Activated CD8-positive, alpha-beta memory T cell treated with anti-CD3 and anti-CD28 coated beads for 4 hours (primary cell): ENCODE measurements at regions not wholly inside any gene's neighbourhood (a gene's known extent, or its start where the extent isn't known, plus 50 kb on each side); places are given as distances from the start of the nearest gene placed in this dataset.

Experiments
- DNase-seq, 2 donors: peaks; one replicate each; pipeline ENCODE4 v3.0.0-alpha.2; 2020; ENCODE audit warnings: low read depth in 2 of 2

DNA sequence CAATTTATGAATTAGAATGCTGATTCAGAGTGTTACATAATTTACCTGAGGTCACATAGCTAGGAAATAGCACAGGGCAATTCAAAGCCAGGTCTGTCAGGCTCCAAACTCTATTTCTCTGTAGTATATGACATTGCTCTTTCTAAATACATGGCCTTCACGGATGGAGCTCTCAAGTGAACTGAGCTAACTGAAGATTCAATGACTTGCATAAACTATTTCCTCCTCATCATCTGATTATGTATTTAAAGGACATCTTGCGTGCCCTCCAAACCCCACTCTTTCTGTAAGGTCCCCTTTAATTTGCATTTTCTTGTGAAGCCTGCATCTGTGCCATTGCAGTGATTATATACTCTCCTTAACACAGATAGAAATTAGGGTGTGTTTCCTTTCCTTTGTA is 537.4 kb upstream of the VRK2 start:
- DNase-seq, result no peak

DNA sequence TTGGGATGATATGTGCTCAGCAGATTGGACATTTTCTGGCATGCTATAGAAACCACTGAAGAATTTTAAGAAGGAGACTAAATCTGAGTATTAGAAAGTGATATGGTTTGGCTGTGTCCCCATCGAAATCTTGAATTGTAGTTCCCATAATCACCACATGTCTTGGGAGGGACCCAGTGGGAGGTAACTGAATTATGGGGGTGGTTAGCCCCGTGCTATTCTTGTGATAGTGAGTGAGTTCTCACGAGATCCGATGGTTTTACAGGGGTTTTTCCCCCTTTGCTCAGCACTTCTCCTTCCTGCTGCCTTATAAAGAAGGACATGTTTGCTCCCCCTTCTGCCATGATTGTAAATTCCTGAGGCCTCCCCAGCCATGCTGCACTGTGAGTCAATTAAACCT is 535.9 kb upstream of the VRK2 start:
- DNase-seq, result no peak

DNA sequence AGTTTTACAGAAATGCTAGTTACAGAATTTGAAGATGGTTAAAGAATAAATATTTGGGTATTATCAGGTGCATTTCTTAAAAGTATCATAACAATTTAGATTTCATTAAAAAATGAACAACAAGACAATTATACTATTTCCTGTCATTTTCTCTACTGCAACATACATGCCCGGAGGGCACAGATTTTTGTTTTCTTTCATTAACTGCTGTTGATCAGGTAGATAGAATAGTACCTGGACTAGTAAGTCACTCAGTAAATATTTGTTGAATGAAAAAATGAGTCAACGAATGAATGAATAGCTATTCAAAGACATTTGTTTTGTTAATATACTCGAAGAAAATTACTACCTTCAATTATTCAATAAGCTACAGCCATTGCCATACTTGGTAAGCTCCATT is 531.2 kb upstream of the VRK2 start:
- no peak for DNase-seq

DNA sequence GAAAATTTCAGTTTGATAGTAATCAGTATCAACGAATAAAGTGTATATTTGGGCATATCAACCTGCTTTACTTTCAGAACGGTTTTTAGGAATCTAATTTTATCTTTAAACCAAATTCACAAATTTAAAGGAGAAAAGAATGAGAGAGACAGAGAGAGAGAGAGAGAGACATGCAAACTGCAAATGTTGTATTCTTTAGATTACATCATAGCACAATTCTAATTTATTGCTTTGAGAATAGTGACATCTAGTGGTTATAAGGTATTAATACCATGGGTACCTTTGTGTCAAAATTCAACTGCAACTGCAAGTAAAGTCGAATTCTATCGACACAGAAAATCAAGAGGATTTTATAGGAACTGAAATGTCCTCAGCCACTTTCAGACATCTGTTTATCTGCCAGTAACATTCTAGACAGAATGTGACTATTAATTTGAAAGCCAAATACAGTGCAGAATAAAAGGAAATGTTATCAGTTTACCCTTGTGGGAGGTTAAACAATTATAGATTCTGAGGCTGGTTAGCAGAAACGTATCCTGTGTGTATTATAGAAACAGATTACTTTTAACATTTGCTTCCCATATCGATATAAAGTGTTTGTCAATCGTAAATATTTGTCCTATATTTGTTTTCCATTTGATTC is 529.8 kb upstream of the VRK2 start:
- no peak for DNase-seq

DNA sequence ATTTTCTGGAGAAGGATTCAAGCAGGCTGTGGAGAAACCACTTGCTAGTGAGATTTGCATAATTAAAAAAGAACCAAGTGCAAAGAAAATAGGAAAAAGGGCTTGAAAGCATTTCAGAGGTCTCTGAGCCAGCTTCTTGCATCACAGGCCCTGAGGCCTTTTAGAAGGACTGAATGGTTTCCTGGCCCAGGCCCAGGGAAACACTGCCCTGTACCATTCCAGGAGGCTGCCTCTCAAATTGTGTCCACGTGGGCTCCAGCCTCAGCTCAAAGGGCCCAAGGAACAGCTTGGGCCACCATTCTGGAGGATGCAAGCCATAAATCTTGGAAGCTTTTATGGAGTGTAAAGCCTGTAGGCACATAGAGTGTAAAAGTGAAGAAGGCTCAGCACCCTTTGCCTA is 523.3 kb upstream of the VRK2 start:
- no peak for DNase-seq

DNA sequence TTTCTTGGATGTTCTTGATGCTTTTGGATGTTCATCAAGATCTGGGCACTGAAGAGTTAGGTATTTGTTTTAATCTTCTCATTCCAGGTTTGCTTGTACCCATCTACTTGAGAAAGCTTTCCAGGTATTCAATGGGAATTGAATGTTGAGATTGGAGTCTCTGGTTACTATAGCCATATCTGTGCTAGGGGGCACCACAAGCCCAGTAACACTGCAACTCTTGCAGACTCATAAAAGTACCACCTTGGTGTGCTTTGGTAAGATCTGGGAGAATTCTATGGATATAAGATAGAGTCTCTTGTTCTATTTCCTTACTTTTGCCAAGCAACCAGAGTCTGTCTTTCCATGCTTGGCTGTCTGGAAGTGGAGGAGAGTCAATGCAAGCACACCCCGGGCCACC is 518.9 kb upstream of the VRK2 start:
- DNase-seq, result no peak

DNA sequence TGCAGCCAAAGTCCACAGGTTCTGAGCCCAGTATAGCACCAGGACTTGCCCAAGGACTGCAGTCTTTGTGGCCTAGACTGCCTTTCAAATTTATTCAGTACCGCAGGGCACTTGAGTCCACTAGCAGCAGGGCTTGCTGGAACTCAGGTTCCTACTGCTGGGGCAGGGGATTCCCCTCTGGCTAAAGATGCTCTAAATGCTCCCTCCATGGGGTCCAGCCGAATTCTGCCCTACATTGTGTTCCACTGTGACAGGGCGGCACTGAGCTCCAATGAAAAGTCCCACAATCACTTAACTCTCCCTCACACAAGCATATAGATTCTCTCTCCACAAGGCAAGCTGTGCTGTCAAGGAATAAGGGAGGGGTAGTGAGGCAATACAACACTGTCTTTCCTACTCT is 518.1 kb upstream of the VRK2 start:
- DNase-seq, result no peak

DNA sequence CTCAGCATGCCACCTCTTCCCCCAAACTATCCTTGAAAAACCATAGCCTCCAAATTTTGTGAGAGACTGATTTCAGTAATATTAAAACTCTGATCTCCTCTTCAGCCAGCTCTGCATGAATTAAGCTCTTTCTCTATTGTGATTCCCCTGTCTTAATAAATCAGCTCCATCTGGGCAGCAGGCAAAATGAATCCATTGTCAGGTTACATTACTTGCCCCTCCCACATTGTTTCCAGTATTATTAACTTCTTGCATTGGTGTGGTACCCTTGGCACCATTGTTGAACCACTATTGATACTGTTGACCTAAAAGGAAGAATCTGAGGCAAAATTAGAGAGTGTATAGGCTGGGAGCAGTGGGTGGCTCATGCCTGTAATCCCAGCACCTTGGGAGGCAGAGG is 512.2 kb upstream of the VRK2 start:
- DNase-seq, result no peak

DNA sequence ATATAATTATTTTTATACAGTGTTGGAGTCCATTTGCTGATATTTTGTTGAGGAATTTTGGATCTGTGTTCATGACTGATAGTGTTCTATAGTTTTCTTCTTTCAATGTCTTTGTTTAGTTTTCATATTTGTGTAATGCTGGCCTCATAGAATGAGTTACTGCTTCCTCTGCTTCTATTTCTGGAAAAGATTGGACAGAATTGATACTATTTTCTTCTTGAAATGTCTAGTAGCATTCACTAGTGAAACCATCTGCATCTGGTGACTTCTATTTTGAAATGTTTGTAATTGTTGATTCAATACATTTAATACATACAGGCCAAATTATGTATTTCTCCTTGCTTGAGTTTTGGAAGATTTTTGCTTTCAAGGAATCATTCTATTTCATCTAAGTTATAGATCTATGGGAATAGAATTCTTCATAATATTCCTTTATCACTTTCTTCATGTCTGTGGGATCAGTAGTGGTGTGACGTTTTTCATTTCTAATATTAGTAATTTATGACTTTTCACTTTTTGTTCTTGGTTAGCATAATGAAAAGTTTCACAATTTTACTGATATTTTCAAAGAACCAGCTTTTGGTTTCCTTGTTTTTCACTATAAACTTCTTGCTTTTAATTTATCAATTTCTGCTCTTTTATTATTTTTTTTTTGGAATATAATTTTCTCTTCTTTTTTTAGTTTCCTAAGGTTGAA is 509.9 kb upstream of the VRK2 start:
- DNase-seq, result no peak

DNA sequence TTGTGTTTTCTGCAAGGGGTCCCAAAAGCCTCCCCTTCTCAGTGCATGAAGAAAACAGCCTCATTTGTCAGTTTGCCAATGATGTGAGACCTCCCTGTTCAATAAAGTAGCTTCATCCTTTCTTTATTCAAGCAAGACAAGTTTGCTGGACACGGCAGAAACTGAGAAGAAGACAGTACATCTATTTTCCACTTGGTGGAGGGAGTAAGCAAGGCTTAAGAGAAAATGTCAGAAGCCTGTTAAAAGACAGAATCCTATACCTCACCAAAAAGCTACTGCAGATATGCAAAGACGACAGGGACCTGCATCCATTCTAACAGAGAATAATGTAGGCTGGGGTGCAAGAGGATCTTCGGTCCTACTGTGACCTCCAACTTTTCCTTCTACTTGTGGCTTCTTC is 506.8 kb upstream of the VRK2 start:
- no peak for DNase-seq

DNA sequence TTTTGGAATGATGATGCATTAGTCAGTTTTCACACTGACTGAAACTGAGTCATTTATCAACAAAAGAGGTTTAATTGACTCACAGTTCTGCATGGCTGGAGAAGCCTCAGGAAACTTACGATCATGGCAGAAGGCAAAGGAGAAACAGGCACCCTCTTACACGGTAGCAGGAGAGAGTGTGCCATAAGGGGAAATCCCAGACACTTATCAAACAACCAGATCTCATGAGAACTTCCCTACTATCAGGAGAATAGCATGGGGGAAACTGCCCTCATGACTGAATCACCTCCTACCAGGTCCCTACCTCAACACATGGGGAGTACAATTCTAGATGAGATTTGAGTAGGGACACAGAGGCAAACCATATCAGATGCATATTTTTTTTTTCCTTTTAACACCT is 504.5 kb upstream of the VRK2 start:
- no peak for DNase-seq

DNA sequence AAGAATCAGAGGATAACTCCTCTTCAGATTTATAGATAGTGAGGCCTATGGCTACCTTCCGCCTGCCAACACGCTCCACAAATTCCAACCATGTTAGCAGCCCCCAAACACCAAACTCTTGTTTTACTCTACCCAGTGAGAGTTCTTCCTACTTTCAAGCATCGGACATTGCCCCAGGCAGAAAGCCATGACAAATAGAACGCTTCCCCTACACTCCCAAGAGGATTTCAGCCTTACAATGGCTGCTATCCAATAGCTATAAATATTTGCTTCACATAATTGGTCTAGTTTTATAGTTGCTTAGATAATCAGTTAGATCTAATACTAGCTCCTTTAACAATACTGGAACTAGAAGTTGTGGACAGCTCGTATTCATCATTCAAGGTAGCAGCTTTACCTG is 503.4 kb upstream of the VRK2 start:
- DNase-seq, result no peak

DNA sequence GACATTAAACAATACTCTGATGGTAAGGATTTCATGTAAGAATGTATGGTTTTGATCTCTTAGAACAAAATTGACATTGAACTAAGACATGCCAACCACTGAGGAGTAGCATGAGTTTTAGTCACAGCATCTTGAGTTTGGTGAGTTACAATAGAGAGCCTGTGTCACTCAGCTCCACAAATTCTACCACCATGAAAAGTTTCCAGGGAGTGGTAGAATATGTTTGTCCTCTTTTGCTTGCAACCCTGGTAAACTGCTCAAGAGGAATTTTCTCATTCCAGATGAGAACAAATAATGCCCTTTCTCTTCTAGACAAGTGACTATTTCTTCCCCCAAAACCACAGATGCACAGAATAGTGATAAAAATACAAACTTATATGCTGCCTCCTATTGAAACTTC is 502.0 kb upstream of the VRK2 start:
- no peak for DNase-seq

DNA sequence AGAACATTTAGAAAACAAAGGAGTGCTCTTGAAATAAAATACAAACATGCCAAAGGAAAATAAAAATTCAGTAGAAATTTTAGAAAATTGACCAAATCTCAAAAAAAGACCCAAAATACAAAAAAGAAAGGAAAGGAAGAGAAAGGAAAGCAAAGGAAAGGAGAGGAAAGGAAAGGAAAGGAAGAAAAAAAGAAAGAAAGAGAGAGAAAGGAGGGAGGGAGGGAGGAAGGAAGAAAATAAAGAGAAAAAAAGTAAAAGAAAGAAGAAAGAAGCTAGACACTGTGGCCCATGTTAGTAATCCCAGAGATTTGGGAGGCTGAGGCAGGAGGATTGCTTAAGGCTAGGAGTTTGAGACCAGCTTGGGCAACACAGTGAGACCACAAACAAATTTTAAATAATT is 500.1 kb upstream of the VRK2 start:
- no peak for DNase-seq

DNA sequence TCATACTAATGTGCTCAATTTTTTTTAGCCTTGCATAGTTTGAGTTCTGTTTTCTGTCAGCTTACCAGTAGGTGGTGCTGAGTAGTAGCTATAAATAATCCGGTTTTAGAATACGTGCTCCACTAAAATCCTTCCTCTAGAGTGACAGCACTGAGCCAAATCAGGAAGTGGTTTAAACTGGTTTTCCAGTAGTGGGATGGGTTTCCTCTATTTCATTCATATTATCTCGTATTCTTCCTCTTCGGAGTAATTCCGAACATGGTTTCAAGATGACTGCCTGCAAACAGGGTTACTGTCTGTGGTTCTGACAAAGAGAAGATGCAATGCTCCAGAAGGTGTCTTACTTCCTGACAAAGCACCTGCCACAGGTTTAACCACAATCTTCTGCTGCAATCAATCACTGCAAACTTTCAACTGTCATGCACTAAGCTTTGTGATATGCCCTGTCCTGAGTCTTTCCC is 496.9 kb upstream of the VRK2 start:
- no peak for DNase-seq

DNA sequence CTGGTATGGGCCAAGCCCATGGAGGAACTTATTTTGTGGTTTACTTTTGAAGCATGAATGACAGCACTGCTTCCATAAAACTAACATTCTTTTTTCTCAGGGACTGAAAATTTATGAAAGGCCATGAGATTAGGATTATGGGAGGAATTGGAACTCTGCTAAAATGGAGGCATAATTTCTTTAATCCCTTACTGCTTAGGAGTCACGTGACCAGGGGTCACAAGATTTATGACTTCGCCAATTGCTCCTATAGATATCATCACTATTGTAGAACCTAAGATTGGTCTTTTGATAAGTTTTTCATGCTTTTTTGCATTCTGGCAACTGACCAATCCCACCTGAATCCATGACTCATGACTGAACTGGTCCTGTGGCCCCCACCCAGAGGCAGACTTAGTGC is 495.7 kb upstream of the VRK2 start:
- DNase-seq, result no peak

DNA sequence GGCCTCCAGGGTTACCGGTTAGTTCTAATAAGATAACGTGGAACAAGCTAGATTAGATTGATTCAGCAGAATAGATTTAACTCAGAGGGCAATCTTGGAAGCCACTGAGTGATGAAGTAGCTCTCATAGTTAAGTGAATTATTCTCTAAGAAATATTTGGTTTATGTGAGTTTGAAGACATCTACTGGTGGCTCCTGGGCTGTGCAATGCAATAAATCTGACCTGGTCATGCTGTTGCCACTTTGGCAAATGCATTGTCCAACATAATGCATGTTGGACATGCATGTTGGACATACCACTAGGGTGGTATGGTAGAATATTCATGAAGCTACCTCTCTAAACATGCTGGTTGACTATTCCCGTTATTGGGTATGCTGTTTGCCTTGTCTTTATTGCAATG is 493.7 kb upstream of the VRK2 start:
- no peak for DNase-seq

DNA sequence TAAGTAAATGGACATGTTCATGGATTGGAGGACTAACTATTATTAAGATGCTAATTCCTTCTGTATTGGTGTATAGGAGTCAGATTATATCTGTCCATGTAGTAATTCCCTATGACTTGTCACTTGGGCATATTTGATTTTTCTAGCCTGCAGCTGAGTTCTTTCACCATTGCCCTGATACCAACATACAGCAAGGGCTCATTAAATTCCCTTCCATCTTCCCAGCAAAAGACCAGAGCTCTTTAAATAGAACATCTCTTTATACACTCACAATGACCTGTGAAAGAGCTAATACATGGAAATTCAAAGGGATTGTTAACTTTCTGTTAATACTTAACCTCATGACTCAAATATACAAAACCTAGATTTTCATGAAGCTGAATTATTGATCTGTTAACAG is 492.3 kb upstream of the VRK2 start:
- no peak for DNase-seq

DNA sequence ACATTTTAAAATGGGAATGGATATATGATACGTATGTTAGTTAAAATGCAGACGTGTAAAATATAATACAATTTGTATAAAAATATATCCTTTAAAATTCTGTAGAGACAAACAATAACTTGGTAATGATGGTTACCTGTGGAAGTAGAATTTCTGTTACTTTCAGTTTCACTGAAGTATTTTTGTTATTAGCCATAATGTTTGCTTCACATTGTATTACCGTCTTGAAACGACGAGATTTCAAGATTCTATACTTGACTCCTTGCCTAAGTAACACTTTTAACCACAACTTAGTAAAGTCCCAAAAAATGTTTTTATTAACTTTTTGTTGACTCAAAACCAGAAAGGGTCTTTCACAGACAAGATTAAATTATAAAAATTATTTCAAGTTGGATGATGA is 488.3 kb upstream of the VRK2 start:
- no peak for DNase-seq

DNA sequence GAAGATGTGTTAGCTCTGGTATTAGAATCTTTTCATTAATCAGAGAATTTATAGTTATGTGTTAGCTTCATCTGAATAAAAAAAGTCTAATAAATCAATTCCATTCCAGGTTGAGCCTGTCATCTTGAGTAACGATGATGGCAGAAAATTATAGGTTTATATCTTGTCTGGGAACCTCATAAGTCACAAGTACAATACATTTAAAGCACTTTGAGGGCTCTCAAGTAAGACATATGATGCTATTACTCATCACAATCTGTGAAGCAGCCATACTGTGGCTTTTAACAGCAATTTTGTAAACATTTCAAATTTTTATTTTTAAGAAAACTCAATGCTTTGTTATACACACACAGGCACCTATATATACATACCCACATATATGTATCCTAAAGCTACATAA is 484.1 kb upstream of the VRK2 start:
- no peak for DNase-seq

DNA sequence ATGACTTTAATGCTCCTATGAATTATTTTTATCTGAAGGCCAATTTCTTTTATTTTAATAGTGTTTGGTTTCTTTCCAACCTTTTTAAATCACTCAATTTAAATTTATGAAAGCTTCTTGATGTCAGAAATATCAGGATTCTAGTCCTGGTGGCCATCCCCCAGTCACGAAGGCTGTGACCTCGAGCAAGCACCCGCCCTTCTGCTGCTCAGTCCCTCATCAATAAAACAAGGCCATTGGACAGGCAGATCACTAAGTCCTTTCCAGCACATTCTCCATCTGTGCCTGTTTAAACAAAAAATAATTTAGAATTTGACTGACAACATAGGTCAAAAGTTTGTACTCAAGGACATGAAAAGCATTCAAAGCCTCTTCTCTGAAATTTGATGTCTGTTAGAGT is 483.6 kb upstream of the VRK2 start:
- DNase-seq, result no peak

DNA sequence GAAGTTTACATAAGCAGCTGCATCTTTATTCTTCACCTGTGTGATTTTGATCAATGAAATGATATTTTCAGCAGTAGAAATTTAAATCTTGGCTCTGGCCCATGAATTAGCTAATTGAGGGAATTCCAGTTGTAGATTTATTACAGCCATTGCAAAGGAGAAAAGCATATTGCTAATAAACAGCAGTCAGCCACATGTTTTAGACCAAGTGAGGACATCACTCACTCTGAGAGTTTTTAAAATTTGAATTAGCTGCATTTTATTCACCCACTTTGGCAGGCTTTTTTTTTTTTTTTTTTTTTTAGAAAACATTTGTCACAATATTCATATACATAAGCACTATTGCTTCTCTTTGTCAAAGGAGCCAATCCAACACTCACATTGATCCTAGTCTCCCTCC is 479.4 kb upstream of the VRK2 start:
- DNase-seq, result no peak

DNA sequence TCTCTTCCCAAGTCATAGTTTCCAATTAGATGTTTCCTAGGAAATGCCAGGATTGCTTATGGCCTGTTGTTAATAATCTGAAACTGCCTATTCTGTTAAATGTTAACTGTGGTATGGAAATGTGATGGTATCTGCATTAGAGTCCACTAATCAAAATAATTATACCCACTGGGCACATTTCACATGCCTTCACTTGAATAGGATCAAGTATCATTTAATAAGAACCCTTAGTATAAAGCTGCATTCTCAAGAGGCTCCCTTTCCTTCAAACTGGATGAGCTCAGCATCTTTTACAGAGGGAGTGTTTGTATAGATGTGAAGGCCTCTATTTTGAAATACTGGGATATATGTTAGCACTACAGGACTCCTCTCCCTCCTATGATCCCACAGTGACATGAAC is 477.2 kb upstream of the VRK2 start:
- no peak for DNase-seq

DNA sequence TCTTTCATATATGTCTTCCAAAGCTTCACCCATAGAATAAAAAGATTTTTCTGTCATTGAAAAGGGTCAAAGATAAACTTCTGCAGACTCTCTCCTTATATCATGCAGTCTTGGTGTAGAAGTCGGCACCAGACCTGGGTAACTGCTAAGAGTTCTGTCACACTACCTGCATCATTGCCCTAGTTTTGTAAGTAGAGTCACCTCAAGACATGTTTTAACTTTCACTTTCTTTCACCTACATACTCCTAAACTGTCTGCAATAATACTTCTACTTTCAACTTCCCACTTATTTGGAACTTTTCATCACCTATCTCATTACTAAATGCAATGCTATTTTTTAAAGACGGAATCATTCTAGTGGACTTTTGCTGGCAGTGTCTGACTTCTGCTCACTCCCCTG is 475.6 kb upstream of the VRK2 start:
- no peak for DNase-seq
